GM23338 (cell line): ENCODE measurements at regions not wholly inside any gene's neighbourhood (a gene's known extent, or its start where the extent isn't known, plus 50 kb on each side); places are given as distances from the start of the nearest gene placed in this dataset.

ENCODE experiments used
- ATAC-seq: fragments of 200-7000 bp; cut with Tn5 transposase; 3 replicates; pipeline ENCODE4 v1.9.1; 2020
- DNase-seq: peaks from one replicate; pipeline ENCODE4 v3.0.0-alpha.2; 2015; ENCODE audit warnings: low spot score
- H2AFZ ChIP-seq: fragments of 200-600 bp; sonication (generic); 2 replicates; pipeline ENCODE4 v1.8.0; 2016; ENCODE audit warnings: antibody characterized with exemption, mild to moderate bottlenecking, moderate library complexity
- H3F3A ChIP-seq: fragments of 200-600 bp; sonication (generic); replicated peaks from 2 replicates; pipeline ENCODE4 v1.8.0; 2017; ENCODE audit warnings: antibody characterized with exemption, mixed run types, low read depth
- H3K27ac ChIP-seq: fragments of 200-600 bp; sonication (generic); 2 replicates; pipeline ENCODE4 v1.6.1; 2016; ENCODE audit warnings: low read depth
- H3K27me3 ChIP-seq: fragments of 200-600 bp; sonication (generic); 2 replicates; pipeline ENCODE4 v1.8.0; 2016; ENCODE audit warnings: mild to moderate bottlenecking, mixed run types, moderate library complexity; ENCODE audit not compliant: insufficient read depth
- H3K36me3 ChIP-seq: fragments of 200-600 bp; sonication (generic); 2 replicates; pipeline ENCODE4 v1.8.0; 2016; ENCODE audit warnings: mild to moderate bottlenecking; ENCODE audit not compliant: insufficient read depth
- H3K4me1 ChIP-seq: fragments of 200-600 bp; sonication (generic); 2 replicates; pipeline ENCODE4 v1.8.0; 2016; ENCODE audit warnings: mild to moderate bottlenecking, moderate library complexity; ENCODE audit not compliant: insufficient read depth
- H3K4me2 ChIP-seq: fragments of 200-600 bp; sonication (generic); 2 replicates; pipeline ENCODE4 v1.7.1; 2017; ENCODE audit warnings: mixed run types
- H3K4me3 ChIP-seq: fragments of 200-600 bp; sonication (generic); 2 replicates; pipeline ENCODE4 v1.6.1; 2016; ENCODE audit warnings: mixed run types
- H3K79me2 ChIP-seq: fragments of 200-600 bp; sonication (generic); replicated peaks from 2 replicates; pipeline ENCODE4 v1.8.0; 2017; ENCODE audit warnings: mild to moderate bottlenecking; ENCODE audit not compliant: insufficient read depth
- H3K9me2 ChIP-seq: fragments of 200-600 bp; sonication (generic); 2 replicates; pipeline ENCODE4 v1.8.0; 2017; ENCODE audit not compliant: insufficient read depth
- H4K20me1 ChIP-seq: fragments of 200-600 bp; sonication (generic); replicated peaks from 2 replicates; pipeline ENCODE4 v1.8.0; 2017; ENCODE audit warnings: mild to moderate bottlenecking; ENCODE audit not compliant: insufficient read depth
- H3K27ac Mint-ChIP-seq: 2 replicates; pipeline ENCODE4 v1.8.0; 2020; ENCODE audit warnings: inconsistent platforms, mild to moderate bottlenecking, moderate library complexity, mixed read lengths
- H3K27me3 Mint-ChIP-seq: 3 replicates; pipeline ENCODE4 v1.8.0; 2022; ENCODE audit warnings: low read depth, mild to moderate bottlenecking, moderate library complexity, mixed read lengths, inconsistent platforms; ENCODE audit not compliant: insufficient read depth, poor library complexity
- H3K36me3 Mint-ChIP-seq: 3 replicates; pipeline ENCODE4 v1.8.0; 2021; ENCODE audit warnings: low read depth, mild to moderate bottlenecking, inconsistent platforms, moderate library complexity, mixed read lengths
- H3K4me1 Mint-ChIP-seq: 3 replicates; pipeline ENCODE4 v1.8.0; 2020; ENCODE audit warnings: mild to moderate bottlenecking, inconsistent platforms, mixed read lengths
- H3K4me3 Mint-ChIP-seq: 3 replicates; pipeline ENCODE4 v1.8.0; 2021; ENCODE audit warnings: moderate library complexity, mild to moderate bottlenecking, inconsistent platforms, mixed read lengths
- H3K9me3 Mint-ChIP-seq: 3 replicates; pipeline ENCODE4 v1.8.0; 2020; ENCODE audit warnings: moderate library complexity, mild to moderate bottlenecking, inconsistent platforms, mixed read lengths
- CREB1 ChIP-seq: fragments of 250-450 bp; sonication (Bioruptor Pico); IDR thresholded peaks from 2 replicates; pipeline ENCODE4 v1.5.0; 2020; ENCODE audit warnings: low read depth, mild to moderate bottlenecking, moderate library complexity
- CTCF ChIP-seq, 2 experiments: fragments of 200-600 bp in 1 of 2; sonication (generic) in 1 of 2; conservative IDR thresholded peaks; 2 replicates each; pipeline versions ENCODE4 v1.5.1 to v1.6.1; 2016 to 2017; ENCODE audit warnings: antibody characterized with exemption in 2 of 2, low read depth in 2 of 2, mild to moderate bottlenecking in 2 of 2, moderate library complexity in 1 of 2
- EZH2 ChIP-seq: fragments of 200-600 bp; sonication (generic); IDR thresholded peaks from one replicate; pipeline ENCODE4 v1.8.0; 2017; ENCODE audit warnings: antibody characterized with exemption, mild to moderate bottlenecking, low read depth; ENCODE audit not compliant: unreplicated experiment
- EZH2phosphoT487 ChIP-seq: fragments of 200-600 bp; sonication (generic); IDR thresholded peaks from one replicate; pipeline ENCODE4 v1.8.1; 2018; ENCODE audit warnings: antibody characterized with exemption; ENCODE audit not compliant: unreplicated experiment
- JUNB ChIP-seq: IDR thresholded peaks from one replicate; pipeline ENCODE4 v1.6.1; 2016; ENCODE audit warnings: antibody characterized with exemption; ENCODE audit not compliant: unreplicated experiment
- NANOG ChIP-seq: IDR thresholded peaks from 2 replicates; pipeline ENCODE4 v1.6.1; 2016; ENCODE audit warnings: antibody characterized with exemption, borderline replicate concordance
- POLR2AphosphoS5 ChIP-seq: IDR thresholded peaks from 2 replicates; pipeline ENCODE4 v1.6.1; 2016; ENCODE audit warnings: antibody characterized with exemption, low read depth
- ZNF114 ChIP-seq: fragments of 250-450 bp; sonication (Bioruptor Pico); IDR thresholded peaks from 2 replicates; pipeline ENCODE4 v1.5.0; 2020; ENCODE audit warnings: mild to moderate bottlenecking, moderate library complexity
- ZNF331 ChIP-seq: fragments of 250-450 bp; sonication (Bioruptor Pico); IDR thresholded peaks from 2 replicates; pipeline ENCODE4 v1.5.0; 2020; ENCODE audit warnings: low read depth, mild to moderate bottlenecking, moderate library complexity
- TF ChIP-seq, protein P1 (sequence below): fragments of 250-450 bp; sonication (Bioruptor Pico); IDR thresholded peaks from 2 replicates; pipeline ENCODE4 v1.5.0; 2020; ENCODE audit warnings: mild to moderate bottlenecking, moderate library complexity
- TF ChIP-seq, protein P2 (sequence below): IDR thresholded peaks from 2 replicates; pipeline ENCODE4 v1.6.1; 2016; ENCODE audit warnings: antibody characterized with exemption

DNA sequence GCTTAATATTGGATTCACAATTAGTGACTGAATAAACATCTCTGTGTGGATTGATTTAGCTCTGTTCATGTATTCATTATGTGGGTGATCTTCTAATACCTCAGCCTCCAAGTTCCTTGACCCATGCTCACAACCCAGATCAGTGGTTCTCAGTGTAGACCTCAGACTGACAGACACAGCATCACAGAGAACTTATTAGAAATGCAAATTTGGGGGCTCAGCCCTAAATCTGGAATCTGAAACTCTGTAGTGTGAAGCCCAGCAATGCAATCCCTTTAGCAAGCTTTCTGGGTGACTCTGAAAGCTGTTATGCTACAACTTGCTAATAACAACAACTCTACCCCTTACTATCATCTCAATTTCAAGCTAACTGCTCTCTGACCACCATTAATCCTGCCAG lies 273.1 kb upstream of the FANCL start (continued):
- TF ChIP-seq ZNF331 (CRISPR knock-in tag) (no peak), EZH2phosphoT487 (no peak), CREB1 (no peak), POLR2AphosphoS5 (no peak)

DNA sequence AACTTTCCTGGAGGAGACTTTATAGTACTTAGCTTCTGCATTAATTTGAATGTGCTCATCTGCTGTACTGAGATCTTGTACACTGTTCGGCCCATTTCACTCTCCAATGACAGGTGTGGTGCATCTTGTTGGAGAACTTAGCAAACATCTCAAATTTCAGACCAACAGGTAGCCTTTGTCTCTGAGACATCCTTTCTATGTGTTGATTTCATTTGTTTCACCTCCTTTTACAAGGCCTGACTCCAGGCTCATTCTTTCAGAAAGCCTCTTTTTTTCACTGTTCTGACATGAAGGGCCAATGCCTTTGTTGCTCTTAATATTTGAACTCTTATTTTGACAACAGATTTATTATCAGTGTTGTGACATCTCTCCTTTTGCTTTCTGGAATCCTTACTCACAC lies 271.8 kb upstream of the FANCL start:
- H3K4me1 Mint-ChIP-seq: peaks cover 25% of the 10 kb centered on the region
- H3K9me3 Mint-ChIP-seq: no peaks in the 10 kb centered on the region; the same call in 2 of the 3 replicates
- Histone ChIP-seq H3K4me2 (peak overlapping the region; percentile 18; the same call in 1 of the 2 replicates), H3F3A (no peaks in the 10 kb centered on the region), H4K20me1 (no peaks in the 10 kb centered on the region), H3K4me3 (no peak overlapping the region), H2AFZ (no peak overlapping the region), H3K79me2 (no peaks in the 10 kb centered on the region), H3K4me1 (peaks cover 20% of the 10 kb centered on the region), H3K36me3 (no peaks in the 10 kb centered on the region), H3K27me3 (no peaks in the 10 kb centered on the region), H3K9me2 (no peaks in the 10 kb centered on the region), H3K27ac (peak overlapping the region; percentile 3; the same call in 1 of the 2 replicates)
- TF ChIP-seq NANOG (no peak), JUNB (no peak)
- no peaks in the 10 kb centered on the region for H3K27me3 Mint-ChIP-seq
- ATAC-seq (peak; percentile 77), DNase-seq (peak; percentile 44)
- peak overlapping the region; percentile 38; the same call in 1 of the 2 replicates for H3K27ac Mint-ChIP-seq
- H3K4me3 Mint-ChIP-seq: no peak overlapping the region
- no peaks in the 10 kb centered on the region for H3K36me3 Mint-ChIP-seq

DNA sequence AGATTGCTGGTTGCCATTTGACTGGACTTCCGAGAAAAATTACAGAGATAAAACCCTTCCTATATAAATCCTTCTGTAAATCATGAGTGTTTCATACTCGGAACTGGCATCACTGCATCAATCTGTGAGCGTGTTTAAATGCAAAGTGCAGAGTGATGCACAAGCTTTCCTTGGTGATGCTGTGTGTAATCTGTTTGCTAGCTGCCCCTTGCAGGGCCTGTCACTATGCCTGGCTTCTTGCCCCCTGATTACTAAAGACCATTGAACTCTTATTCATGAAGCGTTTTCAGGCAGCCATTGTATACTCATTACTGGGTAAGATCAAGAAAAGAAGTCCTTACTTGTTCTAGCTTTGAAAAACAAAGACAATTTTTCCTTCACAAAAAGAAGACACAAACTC lies 266.9 kb upstream of the FANCL start:
- H3K9me2 ChIP-seq: no peaks in the 10 kb centered on the region
- no peak overlapping the region for H2AFZ ChIP-seq
- no peaks in the 10 kb centered on the region for H4K20me1 ChIP-seq
- Mint-ChIP-seq H3K9me3 (no peaks in the 10 kb centered on the region; the same call in 2 of the 3 replicates), H3K4me1 (peaks cover 28% of the 10 kb centered on the region), H3K4me3 (no peak overlapping the region), H3K27me3 (peaks cover 5% of the 10 kb centered on the region), H3K36me3 (no peaks in the 10 kb centered on the region), H3K27ac (no peak overlapping the region)
- DNase-seq (no peak), ATAC-seq (no peak; the same call in 2 of the 3 replicates)
- no peaks in the 10 kb centered on the region for H3K27me3 ChIP-seq
- H3F3A ChIP-seq: no peaks in the 10 kb centered on the region
- no peak overlapping the region for H3K27ac ChIP-seq
- H3K4me3 ChIP-seq: no peak overlapping the region
- no peak overlapping the region for H3K4me2 ChIP-seq
- H3K4me1 ChIP-seq: peaks cover 13% of the 10 kb centered on the region
- H3K79me2 ChIP-seq: no peaks in the 10 kb centered on the region
- H3K36me3 ChIP-seq: no peaks in the 10 kb centered on the region
- TF ChIP-seq EZH2phosphoT487 (no peak), ZNF331 (CRISPR knock-in tag) (no peak), POLR2AphosphoS5 (no peak), CTCF (conservative IDR thresholded peaks at IDR 0.05; ENCODE audit: low read depth in 2 of 2) (no peak), NANOG (no peak), EZH2 (no peak), ZNF114 (CRISPR knock-in tag) (no peak), JUNB (no peak)
- TF ChIP-seq, protein P1, sequence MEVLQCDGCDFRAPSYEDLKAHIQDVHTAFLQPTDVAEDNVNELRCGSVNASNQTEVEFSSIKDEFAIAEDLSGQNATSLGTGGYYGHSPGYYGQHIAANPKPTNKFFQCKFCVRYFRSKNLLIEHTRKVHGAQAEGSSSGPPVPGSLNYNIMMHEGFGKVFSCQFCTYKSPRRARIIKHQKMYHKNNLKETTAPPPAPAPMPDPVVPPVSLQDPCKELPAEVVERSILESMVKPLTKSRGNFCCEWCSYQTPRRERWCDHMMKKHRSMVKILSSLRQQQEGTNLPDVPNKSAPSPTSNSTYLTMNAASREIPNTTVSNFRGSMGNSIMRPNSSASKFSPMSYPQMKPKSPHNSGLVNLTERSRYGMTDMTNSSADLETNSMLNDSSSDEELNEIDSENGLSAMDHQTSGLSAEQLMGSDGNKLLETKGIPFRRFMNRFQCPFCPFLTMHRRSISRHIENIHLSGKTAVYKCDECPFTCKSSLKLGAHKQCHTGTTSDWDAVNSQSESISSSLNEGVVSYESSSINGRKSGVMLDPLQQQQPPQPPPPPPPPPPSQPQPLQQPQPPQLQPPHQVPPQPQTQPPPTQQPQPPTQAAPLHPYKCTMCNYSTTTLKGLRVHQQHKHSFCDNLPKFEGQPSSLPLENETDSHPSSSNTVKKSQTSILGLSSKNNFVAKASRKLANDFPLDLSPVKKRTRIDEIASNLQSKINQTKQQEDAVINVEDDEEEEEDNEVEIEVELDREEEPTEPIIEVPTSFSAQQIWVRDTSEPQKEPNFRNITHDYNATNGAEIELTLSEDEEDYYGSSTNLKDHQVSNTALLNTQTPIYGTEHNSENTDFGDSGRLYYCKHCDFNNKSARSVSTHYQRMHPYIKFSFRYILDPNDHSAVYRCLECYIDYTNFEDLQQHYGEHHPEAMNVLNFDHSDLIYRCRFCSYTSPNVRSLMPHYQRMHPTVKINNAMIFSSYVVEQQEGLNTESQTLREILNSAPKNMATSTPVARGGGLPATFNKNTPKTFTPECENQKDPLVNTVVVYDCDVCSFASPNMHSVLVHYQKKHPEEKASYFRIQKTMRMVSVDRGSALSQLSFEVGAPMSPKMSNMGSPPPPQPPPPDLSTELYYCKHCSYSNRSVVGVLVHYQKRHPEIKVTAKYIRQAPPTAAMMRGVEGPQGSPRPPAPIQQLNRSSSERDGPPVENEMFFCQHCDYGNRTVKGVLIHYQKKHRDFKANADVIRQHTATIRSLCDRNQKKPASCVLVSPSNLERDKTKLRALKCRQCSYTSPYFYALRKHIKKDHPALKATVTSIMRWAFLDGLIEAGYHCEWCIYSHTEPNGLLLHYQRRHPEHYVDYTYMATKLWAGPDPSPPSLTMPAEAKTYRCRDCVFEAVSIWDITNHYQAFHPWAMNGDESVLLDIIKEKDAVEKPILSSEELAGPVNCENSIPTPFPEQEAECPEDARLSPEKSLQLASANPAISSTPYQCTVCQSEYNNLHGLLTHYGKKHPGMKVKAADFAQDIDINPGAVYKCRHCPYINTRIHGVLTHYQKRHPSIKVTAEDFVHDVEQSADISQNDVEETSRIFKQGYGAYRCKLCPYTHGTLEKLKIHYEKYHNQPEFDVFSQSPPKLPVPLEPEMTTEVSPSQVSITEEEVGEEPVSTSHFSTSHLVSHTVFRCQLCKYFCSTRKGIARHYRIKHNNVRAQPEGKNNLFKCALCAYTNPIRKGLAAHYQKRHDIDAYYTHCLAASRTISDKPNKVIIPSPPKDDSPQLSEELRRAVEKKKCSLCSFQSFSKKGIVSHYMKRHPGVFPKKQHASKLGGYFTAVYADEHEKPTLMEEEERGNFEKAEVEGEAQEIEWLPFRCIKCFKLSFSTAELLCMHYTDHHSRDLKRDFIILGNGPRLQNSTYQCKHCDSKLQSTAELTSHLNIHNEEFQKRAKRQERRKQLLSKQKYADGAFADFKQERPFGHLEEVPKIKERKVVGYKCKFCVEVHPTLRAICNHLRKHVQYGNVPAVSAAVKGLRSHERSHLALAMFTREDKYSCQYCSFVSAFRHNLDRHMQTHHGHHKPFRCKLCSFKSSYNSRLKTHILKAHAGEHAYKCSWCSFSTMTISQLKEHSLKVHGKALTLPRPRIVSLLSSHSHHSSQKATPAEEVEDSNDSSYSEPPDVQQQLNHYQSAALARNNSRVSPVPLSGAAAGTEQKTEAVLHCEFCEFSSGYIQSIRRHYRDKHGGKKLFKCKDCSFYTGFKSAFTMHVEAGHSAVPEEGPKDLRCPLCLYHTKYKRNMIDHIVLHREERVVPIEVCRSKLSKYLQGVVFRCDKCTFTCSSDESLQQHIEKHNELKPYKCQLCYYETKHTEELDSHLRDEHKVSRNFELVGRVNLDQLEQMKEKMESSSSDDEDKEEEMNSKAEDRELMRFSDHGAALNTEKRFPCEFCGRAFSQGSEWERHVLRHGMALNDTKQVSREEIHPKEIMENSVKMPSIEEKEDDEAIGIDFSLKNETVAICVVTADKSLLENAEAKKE (CRISPR knock-in tag): no peak
- TF ChIP-seq, protein P2, sequence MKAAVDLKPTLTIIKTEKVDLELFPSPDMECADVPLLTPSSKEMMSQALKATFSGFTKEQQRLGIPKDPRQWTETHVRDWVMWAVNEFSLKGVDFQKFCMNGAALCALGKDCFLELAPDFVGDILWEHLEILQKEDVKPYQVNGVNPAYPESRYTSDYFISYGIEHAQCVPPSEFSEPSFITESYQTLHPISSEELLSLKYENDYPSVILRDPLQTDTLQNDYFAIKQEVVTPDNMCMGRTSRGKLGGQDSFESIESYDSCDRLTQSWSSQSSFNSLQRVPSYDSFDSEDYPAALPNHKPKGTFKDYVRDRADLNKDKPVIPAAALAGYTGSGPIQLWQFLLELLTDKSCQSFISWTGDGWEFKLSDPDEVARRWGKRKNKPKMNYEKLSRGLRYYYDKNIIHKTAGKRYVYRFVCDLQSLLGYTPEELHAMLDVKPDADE: no peak
